Karpas-422 (cell line): ENCODE measurements at regions not wholly inside any gene's neighbourhood (a gene's known extent, or its start where the extent isn't known, plus 50 kb on each side); places are given as distances from the start of the nearest gene placed in this dataset.

Experiments
- DNase-seq: peaks from one replicate; pipeline ENCODE4 v3.0.0-alpha.2; 2015
- H2AFZ ChIP-seq: fragments of 200-600 bp; sonication (generic); 2 replicates; pipeline ENCODE4 v1.6.1; 2014; ENCODE audit warnings: antibody characterized with exemption, low read length, mixed read lengths
- H3K27ac ChIP-seq: fragments of 200-600 bp; sonication (generic); 2 replicates; pipeline ENCODE4 v1.5.1; 2014; ENCODE audit warnings: mild to moderate bottlenecking, low read length, moderate library complexity
- H3K27me3 ChIP-seq: fragments of 200-600 bp; sonication (generic); 2 replicates; pipeline ENCODE4 v1.6.1; 2014; ENCODE audit warnings: low read length, mixed read lengths
- H3K36me3 ChIP-seq: fragments of 200-600 bp; sonication (generic); 2 replicates; pipeline ENCODE4 v1.6.1; 2014; ENCODE audit warnings: low read length, mixed read lengths; ENCODE audit not compliant: insufficient read depth
- H3K4me1 ChIP-seq: fragments of 200-600 bp; sonication (generic); 2 replicates; pipeline ENCODE4 v1.6.1; 2014; ENCODE audit warnings: mild to moderate bottlenecking, low read length, mixed read lengths
- H3K4me2 ChIP-seq: fragments of 200-600 bp; sonication (generic); 2 replicates; pipeline ENCODE4 v1.6.1; 2014; ENCODE audit warnings: low read length, low read depth, mild to moderate bottlenecking; ENCODE audit not compliant: poor library complexity, severe bottlenecking
- H3K4me3 ChIP-seq: fragments of 200-600 bp; sonication (generic); 2 replicates; pipeline ENCODE4 v1.5.1; 2014; ENCODE audit warnings: mild to moderate bottlenecking, antibody characterized with exemption, low read length, mixed read lengths
- H3K79me2 ChIP-seq: fragments of 200-600 bp; sonication (generic); 2 replicates; pipeline ENCODE4 v1.6.1; 2014; ENCODE audit warnings: mild to moderate bottlenecking, low read length, mixed read lengths
- H3K9ac ChIP-seq: fragments of 200-600 bp; sonication (generic); 2 replicates; pipeline ENCODE4 v1.6.0; 2014; ENCODE audit warnings: low read length
- H3K9me2 ChIP-seq: fragments of 200-600 bp; sonication (generic), shearing (Covaris generic); replicated peaks from 2 replicates; pipeline ENCODE4 v1.6.0; 2014; ENCODE audit warnings: mild to moderate bottlenecking, low read length, moderate library complexity; ENCODE audit not compliant: insufficient read depth
- H3K9me3 ChIP-seq: fragments of 300-700, 200-600 bp; sonication (generic); 2 replicates; pipeline ENCODE4 v1.6.1; 2014; ENCODE audit warnings: low read length, mixed read lengths
- H4K20me1 ChIP-seq: fragments of 200-600 bp; sonication (generic); 2 replicates; pipeline ENCODE4 v1.6.1; 2014; ENCODE audit warnings: mild to moderate bottlenecking, antibody characterized with exemption, low read length, low read depth; ENCODE audit not compliant: insufficient read depth

DNA sequence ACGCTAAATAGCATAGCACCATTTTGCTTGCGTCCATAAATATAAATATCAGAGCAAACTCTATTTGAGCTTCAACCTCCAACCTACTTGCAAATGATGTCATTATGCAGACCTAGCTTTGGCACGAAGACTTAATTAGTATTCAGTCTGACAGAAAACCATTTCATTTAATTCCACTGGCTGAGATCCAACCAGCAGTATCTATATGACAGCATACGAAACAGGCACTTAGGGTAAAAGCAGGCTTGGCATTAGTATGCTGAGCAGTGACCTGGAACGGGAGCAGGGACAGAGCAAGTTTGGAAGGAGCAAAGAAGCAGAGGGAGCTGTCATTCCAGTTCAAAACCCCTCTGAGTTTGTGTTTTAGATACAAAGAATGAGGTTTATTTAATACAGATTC lies 312.5 kb upstream of the CHRM2 start:
- Histone ChIP-seq H2AFZ (no peak overlapping the region), H3K4me2 (no peak overlapping the region), H3K4me1 (no peaks in the 10 kb centered on the region)

DNA sequence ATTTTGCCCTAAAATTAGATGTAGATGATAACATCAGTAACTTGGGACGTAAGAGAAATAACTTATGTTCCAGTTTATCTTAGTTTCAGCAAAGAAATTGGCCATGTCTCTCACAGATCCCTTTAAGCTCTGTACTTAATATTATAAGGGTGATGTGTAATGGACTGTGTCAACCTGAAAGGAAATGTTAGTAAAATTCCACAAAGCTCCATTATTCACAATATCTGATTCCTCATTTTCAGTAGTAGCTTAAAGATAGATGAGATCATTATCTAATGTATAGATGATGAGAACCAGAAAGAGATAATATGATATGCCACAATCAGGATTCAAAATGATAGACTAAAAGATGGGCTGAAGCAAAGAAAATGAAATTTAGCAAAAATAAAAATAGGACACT lies 316.8 kb upstream of the CHRM2 start:
- H3K4me2 ChIP-seq, result no peak overlapping the region
- no peaks in the 10 kb centered on the region for H3K9me3 ChIP-seq
- no peaks in the 10 kb centered on the region for H3K79me2 ChIP-seq
- H3K9ac ChIP-seq, result no peak overlapping the region
- no peaks in the 10 kb centered on the region for H3K4me1 ChIP-seq
- no peak overlapping the region for H3K27ac ChIP-seq
- H3K9me2 ChIP-seq, result no peaks in the 10 kb centered on the region
- H3K4me3 ChIP-seq, result no peak overlapping the region
- H2AFZ ChIP-seq, result no peak overlapping the region
- no peaks in the 10 kb centered on the region for H3K36me3 ChIP-seq
- H4K20me1 ChIP-seq, result no peaks in the 10 kb centered on the region
- no peak for DNase-seq
- H3K27me3 ChIP-seq, result no peaks in the 10 kb centered on the region

More for the DNA sequence above, 312.5 kb upstream of the CHRM2 start:
- H3K27ac ChIP-seq, result no peak overlapping the region
- H3K9me3 ChIP-seq, result no peaks in the 10 kb centered on the region
- no peaks in the 10 kb centered on the region for H4K20me1 ChIP-seq
- no peaks in the 10 kb centered on the region for H3K9me2 ChIP-seq
- no peak for DNase-seq
- no peaks in the 10 kb centered on the region for H3K36me3 ChIP-seq
- H3K27me3 ChIP-seq, result no peaks in the 10 kb centered on the region
- no peaks in the 10 kb centered on the region for H3K79me2 ChIP-seq
- no peak overlapping the region for H3K9ac ChIP-seq
- no peak overlapping the region for H3K4me3 ChIP-seq

DNA sequence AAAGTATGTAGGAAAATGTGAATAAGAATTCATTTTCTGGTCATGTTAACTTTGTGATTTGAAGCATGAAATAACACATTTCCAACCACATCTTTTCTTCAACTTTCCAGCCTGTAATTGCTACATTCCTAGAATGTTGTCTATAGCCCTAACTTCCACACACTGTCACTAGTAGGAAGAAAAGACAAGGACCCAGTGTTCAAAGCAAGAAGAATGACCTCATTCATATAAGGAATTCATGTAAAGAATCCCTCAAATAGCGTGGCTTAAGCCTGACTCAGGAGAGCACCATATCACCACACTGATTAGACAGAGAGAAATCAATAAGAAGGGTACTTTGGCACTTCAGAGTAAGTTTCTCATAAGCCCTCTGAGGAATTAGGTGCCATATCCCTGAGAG lies 318.7 kb upstream of the CHRM2 start:
- Histone ChIP-seq H3K9me3 (no peaks in the 10 kb centered on the region), H3K4me2 (no peak overlapping the region), H3K4me3 (no peak overlapping the region), H2AFZ (no peak overlapping the region), H3K36me3 (no peaks in the 10 kb centered on the region), H3K27me3 (no peaks in the 10 kb centered on the region), H4K20me1 (no peaks in the 10 kb centered on the region), H3K79me2 (no peaks in the 10 kb centered on the region), H3K9me2 (no peaks in the 10 kb centered on the region), H3K27ac (no peak overlapping the region), H3K4me1 (no peaks in the 10 kb centered on the region), H3K9ac (no peak overlapping the region)
- DNase-seq, result no peak

DNA sequence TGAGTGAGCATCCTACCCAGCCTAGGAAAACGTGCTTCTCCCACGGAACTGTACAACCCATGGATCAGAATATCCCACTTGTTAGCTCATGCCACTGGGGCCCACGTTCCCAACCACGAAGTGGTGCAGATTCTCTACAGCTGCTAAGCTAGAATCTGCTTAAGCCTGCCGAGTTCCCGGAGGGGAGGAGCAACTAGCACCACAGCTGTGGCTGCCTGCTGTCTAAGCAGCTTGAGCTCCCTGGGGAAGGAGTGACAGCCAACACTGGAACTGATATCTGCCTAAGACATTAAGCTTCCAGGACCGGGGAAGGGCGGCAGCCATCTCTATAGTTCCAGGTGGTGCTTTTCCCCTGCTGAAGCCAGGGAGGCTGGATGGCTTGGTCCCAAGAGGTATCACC lies 334.7 kb upstream of the CHRM2 start:
- no peaks in the 10 kb centered on the region for H3K27me3 ChIP-seq

DNA sequence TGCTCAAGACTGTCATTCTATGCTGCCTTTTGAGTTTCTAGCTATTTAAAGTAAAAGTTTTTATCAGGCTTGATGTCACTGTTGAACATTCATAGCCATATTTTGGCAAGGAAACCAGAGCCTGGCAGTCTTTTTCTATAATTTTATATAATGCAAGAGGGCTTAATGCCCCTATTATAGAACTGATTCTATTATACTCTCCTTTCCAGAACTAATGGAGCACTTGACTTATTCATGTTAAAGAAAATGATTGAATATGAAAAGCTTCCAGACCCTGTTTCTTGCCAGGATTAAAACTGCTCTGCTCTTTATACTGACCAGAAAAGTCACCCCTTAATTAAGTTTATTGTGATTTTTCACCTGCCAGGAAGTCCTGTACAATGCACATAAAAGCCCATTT lies 337.6 kb upstream of the CHRM2 start:
- Histone ChIP-seq H3K9me3 (no peaks in the 10 kb centered on the region), H3K9me2 (no peaks in the 10 kb centered on the region), H3K4me1 (peaks cover 5% of the 10 kb centered on the region; the same call in 1 of the 2 replicates), H3K4me2 (no peak overlapping the region), H3K27ac (no peak overlapping the region), H4K20me1 (no peaks in the 10 kb centered on the region), H3K79me2 (no peaks in the 10 kb centered on the region), H3K9ac (no peak overlapping the region), H3K36me3 (no peaks in the 10 kb centered on the region), H3K27me3 (no peaks in the 10 kb centered on the region), H3K4me3 (no peak overlapping the region), H2AFZ (no peak overlapping the region)
- DNase-seq, result no peak

More for the DNA sequence above, 334.7 kb upstream of the CHRM2 start:
- Histone ChIP-seq H3K9ac (no peak overlapping the region), H3K9me3 (no peaks in the 10 kb centered on the region), H3K79me2 (no peaks in the 10 kb centered on the region), H3K9me2 (no peaks in the 10 kb centered on the region), H3K4me3 (no peak overlapping the region), H4K20me1 (no peaks in the 10 kb centered on the region), H3K4me2 (no peak overlapping the region), H3K36me3 (no peaks in the 10 kb centered on the region), H3K27ac (no peak overlapping the region), H2AFZ (no peak overlapping the region), H3K4me1 (peaks cover 5% of the 10 kb centered on the region; the same call in 1 of the 2 replicates)
- no peak for DNase-seq

DNA sequence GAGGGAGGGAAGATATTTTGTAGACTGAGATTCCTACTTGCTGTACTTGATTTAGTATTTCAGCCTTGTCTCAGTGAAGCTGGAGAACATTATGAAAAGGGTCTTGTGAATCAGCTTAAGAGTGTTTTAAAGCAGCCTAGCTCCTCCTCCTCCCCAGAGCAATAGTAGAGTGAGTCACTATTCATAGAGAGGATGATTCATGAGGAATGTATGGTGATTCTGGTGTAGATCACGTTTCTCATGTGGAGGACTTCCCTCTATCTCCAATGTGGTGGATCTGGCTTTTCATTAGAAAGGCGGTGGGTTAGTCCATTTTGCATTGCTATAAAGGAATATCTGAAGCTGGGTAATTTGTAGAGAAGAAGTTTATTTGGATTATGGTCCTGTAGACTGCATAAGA lies 340.1 kb upstream of the CHRM2 start:
- Histone ChIP-seq H3K79me2 (no peaks in the 10 kb centered on the region), H3K9me3 (no peaks in the 10 kb centered on the region), H3K27ac (no peak overlapping the region), H3K36me3 (no peaks in the 10 kb centered on the region), H3K4me3 (no peak overlapping the region), H3K4me2 (no peak overlapping the region), H3K27me3 (no peaks in the 10 kb centered on the region), H3K4me1 (peaks cover 6% of the 10 kb centered on the region), H4K20me1 (no peaks in the 10 kb centered on the region), H3K9ac (no peak overlapping the region), H2AFZ (no peak overlapping the region), H3K9me2 (no peaks in the 10 kb centered on the region)
- DNase-seq, result no peak

DNA sequence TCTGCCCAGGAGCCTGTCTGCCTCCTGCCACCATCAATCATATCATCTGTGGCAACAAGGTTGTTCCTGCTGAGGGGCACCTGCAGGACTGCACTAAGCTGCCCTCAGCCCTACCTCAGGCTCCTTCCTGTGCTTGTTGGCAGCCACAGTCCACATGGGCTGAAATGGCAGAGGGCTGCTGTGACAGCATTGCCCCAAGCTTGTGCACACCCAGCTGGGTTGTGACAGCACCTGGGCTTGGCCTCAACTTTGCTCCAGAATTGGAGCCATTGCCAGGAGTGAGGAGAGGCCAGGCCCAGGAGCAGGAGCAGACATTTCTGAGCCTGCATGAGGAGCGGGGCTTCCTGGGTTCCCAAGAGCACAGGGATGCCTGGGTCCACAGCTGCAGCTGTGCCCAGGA lies 340.9 kb upstream of the CHRM2 start:
- DNase-seq, result no peak
- no peaks in the 10 kb centered on the region for H3K9me2 ChIP-seq
- H3K27ac ChIP-seq, result no peak overlapping the region
- no peaks in the 10 kb centered on the region for H3K36me3 ChIP-seq
- H4K20me1 ChIP-seq, result no peaks in the 10 kb centered on the region
- no peak overlapping the region for H3K4me2 ChIP-seq
- no peak overlapping the region for H2AFZ ChIP-seq
- H3K4me3 ChIP-seq, result no peak overlapping the region
- H3K9me3 ChIP-seq, result no peaks in the 10 kb centered on the region
- no peaks in the 10 kb centered on the region for H3K27me3 ChIP-seq
- no peaks in the 10 kb centered on the region for H3K79me2 ChIP-seq
- H3K9ac ChIP-seq, result no peak overlapping the region
- H3K4me1 ChIP-seq, result peaks cover 9% of the 10 kb centered on the region

DNA sequence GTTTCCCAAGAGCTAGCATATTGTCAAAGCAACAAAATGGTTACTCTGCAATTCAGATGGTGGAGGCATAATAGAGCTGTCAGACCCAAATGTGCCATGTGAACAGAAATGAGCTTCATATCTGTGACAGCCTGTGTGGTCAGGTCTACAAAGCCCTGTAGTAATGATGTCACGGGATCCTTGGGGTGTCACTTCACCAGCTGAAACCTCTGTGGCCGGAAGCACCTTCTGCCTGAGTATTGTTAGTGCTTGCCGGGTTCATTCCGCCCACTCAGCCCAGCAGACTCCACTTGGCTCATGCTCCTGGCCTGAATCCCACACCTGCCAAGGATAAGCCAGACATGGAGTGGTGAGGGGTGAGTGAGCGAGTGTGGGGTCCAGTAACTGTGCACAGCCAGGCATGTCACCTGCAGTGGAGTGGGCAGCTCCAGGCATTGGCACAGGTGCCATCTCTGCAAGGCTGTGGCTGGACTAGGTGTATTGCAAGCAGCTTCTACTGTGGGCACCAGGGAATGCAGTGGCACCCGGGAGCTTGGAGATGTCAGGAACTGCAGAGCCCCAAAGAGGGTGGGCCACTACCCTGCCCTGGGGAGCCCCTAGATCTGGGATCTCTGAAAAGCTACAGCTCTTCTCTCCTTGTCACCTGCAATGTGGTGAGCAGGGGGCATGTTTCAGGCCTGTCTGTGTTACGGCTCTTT lies 341.9 kb upstream of the CHRM2 start:
- H3K9me3 ChIP-seq, result no peaks in the 10 kb centered on the region
- H2AFZ ChIP-seq, result no peak overlapping the region
- H3K27me3 ChIP-seq, result no peaks in the 10 kb centered on the region; the same call in 1 of the 2 replicates
- H3K9me2 ChIP-seq, result no peaks in the 10 kb centered on the region
- H3K9ac ChIP-seq, result no peak overlapping the region
- H3K79me2 ChIP-seq, result no peaks in the 10 kb centered on the region
- H3K4me1 ChIP-seq, result peaks cover 9% of the 10 kb centered on the region
- DNase-seq, result no peak
- no peak overlapping the region for H3K4me2 ChIP-seq
- H3K4me3 ChIP-seq, result no peak overlapping the region
- no peaks in the 10 kb centered on the region for H3K36me3 ChIP-seq
- no peak overlapping the region for H3K27ac ChIP-seq
- H4K20me1 ChIP-seq, result no peaks in the 10 kb centered on the region
